ENCODE measurements at regions not wholly inside any gene's neighbourhood (a gene's known extent, or its start where the extent isn't known, plus 50 kb on each side); places are given as distances from the start of the nearest gene placed in this dataset.
"Not testable (repeated sequence)": the region's sequence is repeated elsewhere in the genome, so short reads cannot be mapped to it uniquely, and the experiment has no call there.

DNA sequence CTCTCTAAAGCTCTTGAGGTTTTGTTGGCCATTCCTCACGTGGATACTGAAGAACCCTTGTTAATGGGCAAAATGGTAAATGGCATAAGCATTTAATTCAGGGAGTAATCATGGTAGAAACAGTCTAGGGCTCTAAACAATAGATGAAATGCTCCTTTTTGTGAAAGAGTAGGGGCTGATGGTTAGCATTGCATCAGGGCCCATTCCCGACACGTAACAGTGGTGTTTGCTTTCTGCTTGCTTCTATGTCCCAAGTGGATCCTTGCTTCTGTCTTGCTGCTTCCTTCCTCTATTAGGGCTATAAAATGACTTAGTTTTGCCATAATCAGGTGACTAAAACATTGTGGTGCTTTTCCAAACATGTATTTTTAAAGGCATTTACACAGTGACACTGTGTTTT, 230.9 kb upstream of the AFF2 start:
- no peak for DNase-seq

DNA sequence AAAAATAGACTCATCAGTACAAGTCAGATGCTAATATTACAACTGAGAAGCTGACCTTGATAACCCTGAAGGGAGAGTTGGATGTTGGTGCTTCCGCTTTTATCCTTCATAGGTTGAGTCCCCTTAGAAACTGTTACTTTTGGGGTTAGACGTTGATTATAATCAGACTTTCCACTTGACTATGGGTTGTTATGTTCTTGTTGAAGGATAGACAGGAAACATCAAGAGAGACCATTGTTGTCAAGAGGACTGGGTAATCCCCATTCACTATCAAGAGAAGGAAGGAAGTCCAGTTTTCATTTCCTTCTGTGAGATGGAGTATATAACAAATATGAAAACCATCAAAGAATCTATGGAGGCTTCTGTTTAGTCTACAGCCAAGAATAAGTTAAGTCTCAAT, 229.9 kb upstream of the AFF2 start:
- no peak for DNase-seq

DNA sequence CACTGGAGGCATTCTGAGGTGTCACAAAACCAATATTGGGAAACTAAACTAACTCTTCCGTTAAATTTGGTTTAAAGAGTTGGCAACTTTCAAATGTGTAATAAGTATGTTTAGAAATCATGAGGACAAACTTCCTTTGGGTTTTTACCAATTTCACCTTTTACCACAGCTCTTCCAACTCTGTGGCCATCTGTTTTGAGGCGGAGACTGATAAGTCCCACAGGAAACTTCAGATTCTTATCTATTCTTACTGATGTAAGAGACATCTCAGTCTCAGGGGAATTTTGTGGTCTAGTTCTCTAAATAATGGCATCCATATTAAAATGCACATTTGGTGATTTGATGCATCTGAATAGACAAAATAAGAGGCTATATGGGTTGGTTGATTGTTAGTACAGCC, 229.2 kb upstream of the AFF2 start:
- DNase-seq, result no peak

DNA sequence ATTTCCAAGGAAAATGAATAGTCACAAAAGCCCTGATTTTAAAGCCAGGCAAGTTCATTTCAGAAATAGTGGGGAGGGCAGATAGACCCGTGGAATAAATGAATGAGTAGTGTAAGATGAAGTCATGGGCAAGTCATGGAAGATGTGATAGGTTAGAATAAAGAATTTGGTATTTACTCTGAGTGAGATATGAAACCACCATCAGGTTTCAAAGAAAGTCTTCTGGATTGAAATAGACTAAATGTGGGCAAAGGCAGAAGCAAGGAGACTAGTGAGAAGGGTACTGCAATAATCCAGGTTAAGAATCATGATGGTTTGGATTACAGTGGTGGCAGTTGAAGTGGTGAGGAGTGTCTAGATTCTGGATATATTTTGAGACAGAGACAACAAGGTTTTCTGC, 218.5 kb upstream of the AFF2 start:
- no peak for DNase-seq

DNA sequence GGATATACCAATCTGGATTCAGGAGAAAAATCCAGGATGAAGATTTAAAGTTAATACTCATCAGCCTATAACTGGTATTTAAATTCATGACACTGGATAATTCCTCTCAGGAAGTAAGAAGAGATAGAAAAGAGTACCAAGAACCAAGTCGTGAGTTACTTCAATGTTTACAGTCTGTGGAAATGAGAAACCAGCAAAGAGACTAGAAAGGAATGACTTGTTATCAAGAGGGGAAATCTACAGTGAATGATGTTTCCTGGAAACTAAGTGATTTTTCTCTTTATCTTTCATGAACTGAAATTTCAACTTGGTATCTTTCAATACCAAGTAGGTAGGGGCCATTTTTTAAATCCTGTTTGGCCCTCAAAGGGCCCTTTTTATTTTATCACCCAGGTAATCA, 217.9 kb upstream of the AFF2 start:
- DNase-seq, result no peak

DNA sequence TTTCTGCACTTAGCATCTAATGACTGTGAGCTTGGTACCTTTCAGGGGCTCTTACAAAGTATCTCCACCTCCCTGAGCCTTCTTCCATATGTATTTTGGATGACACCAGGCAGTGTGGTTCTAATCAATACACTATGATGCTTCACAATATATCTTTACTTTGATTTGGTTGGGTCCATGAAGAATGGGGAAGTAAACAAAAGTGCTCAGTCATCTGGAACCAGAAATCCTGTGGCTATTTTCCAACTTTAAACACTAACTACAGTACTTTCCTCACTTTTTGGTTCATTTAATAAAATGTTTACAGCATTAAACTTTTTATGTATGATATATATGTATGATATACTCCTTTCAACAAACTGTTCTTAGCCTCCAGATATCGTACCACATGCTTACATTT, 216.4 kb upstream of the AFF2 start:
- DNase-seq, result no peak

DNA sequence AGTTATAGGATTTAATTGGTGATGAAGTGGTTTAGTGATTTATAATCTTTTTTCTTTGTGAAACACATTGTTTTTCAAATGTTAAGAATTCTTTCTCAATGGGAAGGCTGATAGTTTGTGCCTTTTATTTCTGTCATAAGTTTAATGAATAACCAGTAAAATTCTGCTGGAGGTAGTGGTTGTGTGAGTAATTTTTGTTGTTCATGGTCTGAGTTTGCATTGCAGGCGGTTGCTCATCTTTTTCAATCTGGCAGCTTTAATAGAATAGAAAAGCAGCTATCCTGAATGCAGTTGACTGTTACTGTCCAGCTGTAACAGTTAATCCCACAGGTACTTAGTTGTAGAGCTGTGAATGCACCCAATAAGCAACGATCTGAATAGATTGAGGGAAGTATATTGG, 215.6 kb upstream of the AFF2 start:
- DNase-seq, result no peak

DNA sequence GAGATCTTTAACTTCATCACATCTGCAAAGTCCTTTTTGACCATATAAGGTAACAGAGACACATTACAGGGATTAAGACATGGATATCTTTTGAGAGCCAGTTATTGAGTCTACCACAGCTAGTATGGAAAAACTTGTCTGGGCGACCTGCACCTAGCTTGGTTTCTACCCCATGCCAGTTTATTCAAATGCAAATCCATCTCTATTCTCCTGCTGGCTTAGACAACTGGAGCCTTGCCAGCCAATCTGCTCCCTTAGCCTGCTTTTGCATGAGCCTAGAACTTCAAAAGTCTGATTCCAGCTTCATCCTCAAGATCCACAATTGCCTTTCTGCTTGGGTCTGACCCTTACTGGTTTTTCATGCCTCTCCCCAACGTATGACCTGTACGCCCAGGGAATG, 212.0 kb upstream of the AFF2 start:
- no peak for DNase-seq

DNA sequence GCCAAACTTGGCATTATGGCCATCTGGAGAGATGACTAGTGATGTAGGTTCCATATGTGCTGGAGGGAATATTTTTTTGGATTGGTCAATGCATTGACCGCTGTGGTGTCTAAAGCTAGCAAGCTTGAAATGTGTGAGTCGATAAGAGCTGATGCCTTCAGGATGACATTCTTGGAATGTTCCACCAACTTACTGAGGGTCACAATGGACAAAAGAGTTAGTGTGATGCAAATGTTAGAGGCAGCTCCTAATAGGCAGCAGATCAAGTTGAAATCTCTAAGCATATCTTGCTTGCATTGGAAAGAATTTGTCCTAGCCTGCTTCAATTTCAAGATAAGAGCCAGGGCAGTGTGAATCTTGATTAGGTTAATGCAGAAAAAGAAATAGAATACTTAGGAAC, 210.4 kb upstream of the AFF2 start:
- no peak for DNase-seq

DNA sequence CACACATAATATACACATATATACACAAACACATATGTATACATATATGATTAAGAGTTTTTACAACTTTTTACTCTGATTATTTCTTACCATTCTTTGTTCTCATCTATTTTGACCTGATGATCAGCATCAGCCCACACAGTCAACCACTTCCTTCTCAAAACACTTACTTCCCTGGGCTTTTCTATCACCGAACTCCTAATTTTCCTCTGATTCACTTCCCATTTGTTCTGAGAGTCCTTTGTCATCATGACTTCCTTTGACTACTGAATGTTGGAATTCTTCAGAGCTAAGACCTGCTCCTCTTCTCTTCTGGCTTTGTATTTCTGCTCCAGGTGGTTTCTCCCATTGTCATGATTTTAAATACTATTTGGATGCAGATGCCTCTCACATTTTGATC, 209.5 kb upstream of the AFF2 start:
- no peak for DNase-seq

DNA sequence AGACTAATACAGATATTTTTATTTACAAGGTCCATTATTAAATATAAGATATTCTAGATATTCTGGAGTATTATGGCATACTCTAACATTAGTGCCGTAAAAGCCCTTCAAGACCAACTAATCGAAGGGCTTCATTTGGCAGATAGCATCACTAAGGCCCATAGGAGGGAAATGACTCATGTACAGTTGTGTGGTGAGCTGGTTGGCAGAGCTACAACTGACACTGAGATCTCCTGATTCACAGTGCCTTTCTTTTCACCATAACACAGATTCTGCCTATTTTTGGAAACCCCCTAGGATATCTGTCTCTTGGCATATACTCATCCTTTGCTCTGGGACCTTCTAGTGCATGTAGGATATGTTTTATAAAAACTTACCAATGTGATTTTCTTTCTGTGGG, 201.7 kb upstream of the AFF2 start:
- DNase-seq, result no peak

DNA sequence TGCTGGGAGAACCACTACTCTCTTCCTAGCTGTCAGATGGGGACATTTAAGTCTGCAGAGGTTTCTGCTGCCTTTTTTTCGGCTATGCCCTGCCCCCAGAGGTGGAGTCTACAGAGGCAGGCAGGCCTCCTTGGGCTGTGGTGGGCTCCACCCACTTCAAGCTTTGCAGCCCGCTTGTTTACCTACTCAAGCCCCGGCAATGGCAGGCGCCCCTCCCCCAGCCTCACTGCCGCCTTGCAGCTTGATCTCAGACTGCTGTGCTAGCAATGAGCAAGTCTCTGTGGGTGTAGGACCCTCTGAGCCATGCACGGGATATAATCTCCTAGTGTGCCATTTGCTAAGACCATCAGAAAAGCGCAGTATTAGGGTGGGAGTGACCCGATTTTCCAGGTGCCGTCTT, 195.2 kb upstream of the AFF2 start:
- not testable (repeated sequence) for DNase-seq

DNA sequence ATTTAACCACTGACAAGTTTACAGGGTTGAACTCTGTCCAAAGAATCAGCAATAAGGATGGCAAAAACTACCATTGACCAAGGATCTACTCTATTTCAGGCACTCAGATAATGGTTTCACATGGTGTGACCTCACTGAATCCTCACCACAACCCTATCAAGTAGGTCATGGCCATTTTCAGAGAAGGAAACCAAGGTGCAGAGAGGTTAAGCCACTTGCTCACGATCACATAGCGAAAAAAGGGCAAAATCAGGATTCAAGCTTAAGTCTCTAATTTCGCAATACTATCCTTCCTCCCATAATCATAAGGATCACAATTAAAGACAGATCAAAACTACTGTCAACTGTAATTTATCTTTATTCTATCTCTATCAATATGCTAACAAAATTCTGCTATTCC, 191.0 kb upstream of the AFF2 start:
- DNase-seq, result no peak

DNA sequence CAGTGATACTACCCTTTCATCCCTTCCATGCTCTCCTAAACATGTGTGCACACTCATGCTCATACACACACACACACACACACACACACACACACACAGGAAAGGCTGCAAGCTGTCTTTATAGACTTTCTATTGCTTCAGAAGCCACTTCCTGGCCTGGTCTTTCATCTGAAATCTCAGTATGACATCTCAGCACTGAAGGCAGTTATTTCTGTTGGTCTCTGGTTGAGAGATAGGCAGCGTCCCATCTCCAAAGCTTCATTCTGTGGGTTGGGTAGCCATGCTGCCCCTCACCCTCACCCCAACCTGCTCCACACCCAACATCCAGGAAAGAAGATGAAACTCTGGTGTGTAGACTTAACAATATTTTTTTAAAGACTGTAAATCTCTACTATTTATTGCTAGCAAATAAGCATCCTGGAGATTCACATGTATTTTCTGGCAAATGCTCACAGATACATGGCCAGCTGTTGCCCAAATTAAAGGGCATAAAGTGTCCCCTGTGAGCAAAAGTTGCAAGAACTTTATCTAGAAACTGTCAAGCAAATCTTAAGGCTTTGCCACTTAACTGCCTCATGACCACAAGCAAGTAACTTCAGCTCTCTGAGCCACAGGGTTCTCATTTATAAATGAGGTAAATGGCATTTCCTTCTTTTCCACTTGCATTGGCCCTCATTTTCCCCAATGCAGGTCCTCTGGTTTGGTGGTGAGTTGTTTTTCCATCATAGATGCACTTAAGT, 189.8 kb upstream of the AFF2 start:
- DNase-seq, result peak; percentile 18 to 43

DNA sequence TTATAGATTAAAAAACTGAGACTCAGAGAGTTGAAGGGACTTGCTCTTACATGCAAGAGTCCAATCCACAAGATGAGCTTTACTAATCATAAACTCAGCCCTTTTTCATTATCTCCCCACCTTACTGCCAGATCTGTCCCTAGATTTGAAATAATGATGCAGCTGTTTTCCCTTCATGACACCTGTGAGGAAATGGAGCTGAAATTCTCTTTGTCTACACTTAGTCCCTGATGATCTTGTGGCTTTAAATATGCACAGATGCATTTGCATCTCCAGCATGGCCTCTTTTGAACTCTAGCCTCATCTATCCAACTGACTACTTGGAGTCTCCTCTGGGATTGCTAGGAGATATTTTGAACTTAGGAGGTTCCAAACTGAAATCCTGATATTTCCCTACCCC, 188.9 kb upstream of the AFF2 start:
- no peak for DNase-seq

DNA sequence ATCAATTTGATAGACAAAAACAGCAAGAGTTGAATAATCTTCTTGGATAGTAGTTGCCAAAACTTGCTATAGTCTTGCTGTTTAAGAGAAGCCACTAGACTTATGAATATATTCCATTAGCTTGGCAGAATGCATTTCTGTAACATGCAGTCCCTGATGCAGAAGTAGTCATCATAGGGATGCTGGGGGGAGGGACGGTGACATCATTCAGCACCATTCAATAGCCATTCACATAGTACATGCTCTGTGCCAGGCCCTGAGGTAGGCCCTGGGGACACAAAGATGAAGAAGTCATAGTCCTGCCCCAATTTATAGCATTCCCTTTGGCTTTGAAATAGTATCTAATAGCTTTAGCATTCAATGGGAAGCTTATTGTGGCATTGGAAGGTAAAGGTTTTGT, 185.5 kb upstream of the AFF2 start:
- no peak for DNase-seq

DNA sequence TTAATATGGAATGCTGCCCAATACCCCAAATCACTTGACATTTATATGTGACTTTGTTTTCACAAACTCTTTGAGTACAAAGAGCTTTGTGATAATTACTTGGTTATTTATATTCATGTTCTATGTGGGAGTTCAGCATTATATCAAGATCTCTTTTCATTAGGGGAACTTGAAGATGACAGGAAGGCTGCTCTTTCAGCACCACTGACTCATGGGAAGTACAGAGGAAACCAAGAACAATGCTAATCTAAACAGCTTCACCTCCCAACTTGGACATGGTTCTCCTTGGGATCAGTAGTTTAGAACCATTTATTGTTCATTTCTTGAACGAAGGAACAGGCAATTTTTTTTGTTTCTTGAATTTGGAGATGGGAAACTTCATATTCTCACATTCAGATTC, 184.0 kb upstream of the AFF2 start:
- no peak for DNase-seq

DNA sequence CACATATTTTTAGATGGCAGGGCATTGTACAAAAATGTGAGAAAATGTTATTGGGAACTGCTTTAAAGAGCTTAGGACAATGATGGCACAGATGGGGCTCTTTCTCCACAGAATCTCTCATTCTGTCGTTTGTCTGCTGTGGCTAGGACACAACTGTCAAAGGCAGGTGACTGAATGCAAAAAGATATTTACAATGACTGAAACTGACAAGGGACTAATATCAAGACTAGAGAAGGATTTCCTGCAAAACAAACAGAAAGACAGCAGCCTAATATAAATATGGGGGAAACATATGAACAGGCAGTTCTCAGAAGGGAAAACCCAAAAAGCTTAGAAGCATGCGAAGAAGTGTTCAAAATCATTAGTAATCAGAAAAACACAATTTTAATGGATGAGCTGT, 177.5 kb upstream of the AFF2 start:
- DNase-seq, result no peak

DNA sequence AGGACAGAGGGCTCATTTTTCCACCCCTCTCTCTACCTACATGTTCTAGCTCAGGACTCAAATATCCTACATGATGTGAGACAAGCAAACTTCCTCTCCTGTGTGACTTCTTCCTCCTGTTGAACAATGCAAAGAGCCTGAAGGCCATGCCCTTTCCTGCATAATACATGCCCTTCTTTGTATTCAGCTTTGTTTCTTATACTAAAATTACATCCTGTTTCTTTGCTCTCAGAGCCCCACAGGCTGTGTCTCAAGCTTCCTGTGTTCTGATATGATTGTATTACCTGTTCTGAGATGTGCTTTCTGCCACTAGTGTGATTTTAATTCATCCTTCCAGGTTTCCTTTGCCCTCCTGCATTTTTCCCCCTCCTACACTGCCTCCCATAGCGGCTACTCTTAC, 166.4 kb upstream of the AFF2 start:
- no peak for DNase-seq

DNA sequence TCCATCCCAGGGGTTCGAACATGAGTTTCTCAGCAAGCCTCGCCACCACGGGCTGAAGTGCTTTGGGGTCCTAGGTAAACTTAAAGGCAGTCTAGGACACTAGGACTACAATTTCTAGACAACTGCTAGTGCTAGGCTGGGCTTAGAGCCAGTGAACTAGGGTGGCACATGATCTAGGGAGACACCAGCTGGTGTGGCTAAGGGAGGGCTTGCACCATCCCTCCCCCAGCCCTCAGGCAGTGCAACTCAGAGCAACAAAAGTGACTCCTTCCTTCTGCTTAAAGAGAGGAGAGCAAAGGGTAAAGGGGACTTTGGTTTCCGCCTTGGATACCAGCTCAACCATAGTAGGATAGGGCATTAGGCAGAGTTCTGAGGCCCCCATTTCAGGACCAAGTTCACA, 162.5 kb upstream of the AFF2 start:
- DNase-seq, result no peak

DNA sequence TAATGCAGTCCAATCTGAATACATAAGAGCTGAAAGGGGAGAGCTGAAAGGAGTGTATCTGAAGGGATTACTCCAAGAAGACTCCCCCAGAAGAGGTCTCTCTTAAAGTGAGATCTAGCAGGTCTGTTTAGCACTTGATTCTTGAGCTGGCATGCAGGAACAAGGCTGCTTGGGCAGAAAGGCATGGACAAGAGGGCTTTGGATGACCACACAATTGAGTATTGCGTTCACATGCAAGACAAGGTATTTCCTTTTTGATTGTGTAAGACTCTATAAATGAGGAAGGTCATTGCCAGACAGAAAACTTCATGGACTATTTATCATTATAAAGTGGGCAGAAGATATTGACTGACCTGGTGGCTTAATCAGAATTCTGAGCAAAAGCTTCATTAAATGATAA, 145.5 kb upstream of the AFF2 start:
- DNase-seq, result no peak

DNA sequence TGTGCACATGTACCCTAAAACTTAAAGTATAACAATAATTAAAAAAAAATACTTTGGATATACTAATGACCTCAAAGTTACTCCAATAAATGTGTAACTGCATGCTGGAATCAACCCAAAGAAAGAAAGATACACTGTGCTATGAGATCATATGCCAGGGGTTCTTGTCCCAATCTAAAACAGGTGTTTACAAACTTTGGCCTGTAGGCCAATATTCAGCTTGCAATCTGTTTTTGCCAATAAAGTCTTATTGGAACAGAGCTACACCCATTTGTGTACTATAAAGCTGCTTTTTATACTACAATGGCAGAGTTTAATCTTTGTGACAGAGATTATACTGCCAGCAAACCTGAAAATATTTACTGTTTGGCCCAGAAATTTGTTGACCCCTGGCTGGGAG, 138.8 kb upstream of the AFF2 start:
- no peak for DNase-seq

DNA sequence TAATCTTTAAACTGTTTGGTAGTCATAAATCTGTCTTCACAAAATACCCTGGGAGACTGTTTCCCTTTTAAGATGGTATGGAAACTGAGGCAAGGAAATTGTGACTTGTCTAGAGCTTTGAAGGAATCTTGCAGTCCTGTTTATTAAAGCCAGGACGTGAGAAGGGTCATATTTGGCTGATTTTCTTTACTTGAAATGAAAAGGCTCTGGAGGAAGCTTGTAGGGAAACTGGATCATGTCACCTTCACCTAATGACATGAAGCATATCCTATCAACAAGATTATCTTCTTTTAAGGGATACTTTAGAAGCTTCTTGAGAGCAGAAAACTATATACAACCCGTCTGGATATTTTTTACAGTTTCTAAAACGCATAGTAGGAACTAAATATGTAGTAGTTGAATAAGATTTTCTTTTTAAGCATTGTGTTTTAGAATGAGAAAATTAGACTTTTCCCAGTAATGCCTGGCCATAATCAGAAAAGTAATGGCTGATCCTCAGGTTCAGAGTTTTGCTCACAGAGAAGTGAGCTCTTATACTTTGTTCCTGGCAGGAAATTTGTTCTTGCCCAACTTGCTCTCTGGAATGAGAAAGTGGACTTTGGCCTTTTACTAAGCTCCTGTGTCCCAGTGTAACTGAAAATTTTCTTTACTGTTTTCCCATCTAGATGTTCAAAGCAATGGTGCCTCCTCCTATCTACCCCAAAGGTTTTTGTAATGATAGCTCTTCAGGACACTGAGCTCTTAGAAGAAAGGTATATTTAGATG, 136.8 kb upstream of the AFF2 start:
- DNase-seq, result no peak

DNA sequence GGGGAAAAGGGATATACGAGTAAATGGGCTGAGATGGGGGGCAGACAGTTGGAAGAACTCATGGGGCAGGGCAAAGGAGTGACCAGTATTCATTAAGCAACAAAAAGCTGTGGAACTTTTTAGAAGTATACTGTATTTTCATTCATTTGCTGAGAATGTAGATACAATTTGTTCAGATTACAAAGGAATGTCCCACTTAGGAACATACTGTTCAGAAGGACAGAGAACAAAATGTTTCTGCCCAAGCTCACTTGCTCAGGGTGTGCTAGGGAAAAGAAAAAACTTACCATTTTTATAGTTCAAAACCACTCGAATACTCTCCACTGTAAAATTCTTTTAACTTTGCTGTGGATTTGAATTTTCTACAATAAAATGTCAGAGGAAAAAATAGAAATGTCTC, 135.2 kb upstream of the AFF2 start:
- DNase-seq, result no peak

DNA sequence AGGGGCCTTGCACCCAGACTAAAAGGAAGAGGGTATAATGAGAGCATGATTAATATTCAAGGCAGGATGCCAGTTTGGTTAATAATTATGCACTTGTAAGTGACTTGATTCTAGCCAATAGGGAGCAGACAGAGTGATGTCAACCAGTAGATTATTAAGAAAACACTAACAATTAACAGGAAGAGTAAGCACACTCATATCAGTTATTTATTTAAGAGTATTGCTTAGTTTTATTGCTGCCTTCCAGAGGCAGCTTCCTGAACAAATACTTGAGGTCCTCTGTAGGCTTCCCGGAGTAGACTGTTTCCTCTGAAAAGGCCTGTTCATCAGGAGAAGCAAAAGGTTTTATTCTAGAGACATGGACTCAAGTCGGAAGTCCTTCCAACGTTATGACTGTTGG, 129.1 kb upstream of the AFF2 start:
- DNase-seq, result no peak
